ENCODE measurements at regions not wholly inside any gene's neighbourhood (a gene's known extent, or its start where the extent isn't known, plus 50 kb on each side); places are given as distances from the start of the nearest gene placed in this dataset.
"Not testable (repeated sequence)": the region's sequence is repeated elsewhere in the genome, so short reads cannot be mapped to it uniquely, and the experiment has no call there.

DNA sequence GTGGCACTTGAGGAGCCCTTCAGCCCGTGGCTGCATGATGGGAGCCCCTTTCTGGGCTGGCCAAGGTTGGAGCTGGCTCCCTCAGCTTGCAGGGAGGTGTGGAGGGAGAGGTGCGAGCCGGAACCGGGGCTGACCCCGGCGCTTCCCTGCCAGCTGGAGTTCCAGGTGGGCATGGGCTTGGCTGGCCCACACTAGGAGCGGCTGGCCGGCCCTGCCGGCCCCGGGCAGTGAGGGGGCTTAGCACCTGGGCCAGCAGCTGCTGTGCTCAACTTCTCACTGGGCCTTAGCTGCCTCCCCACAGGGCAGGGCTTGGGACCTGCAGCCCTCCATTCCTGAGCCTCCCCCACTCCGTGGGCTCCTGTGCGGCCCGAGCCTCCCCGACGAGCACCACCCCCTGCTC is 76.4 kb upstream of the FRG2C start:
- H3K36me3 ChIP-seq (ENCODE audit: control insufficient read depth in 2 of 2, insufficient read depth in 2 of 2, low read length in 1 of 2); RAD21 ChIA-PET (ENCODE audit: unreplicated experiment); SMC1A ChIA-PET (ENCODE audit: uncharacterized antibody, unreplicated experiment); H3K4me3 ChIP-seq; H3K4me1 ChIP-seq (ENCODE audit: control insufficient read depth, insufficient read depth, low read length); H3K9ac ChIP-seq (ENCODE audit: control insufficient read depth, insufficient read depth, low read length); ATAC-seq; FAIRE-seq; H3K9me3 ChIP-seq (replicated peaks; ENCODE audit: control insufficient read depth, insufficient read depth, low read length); H2AFZ ChIP-seq (ENCODE audit: control insufficient read depth, low read depth, low read length); DNase-seq (ENCODE audit: low read depth, low spot score); POLR2A ChIA-PET; H4K20me1 ChIP-seq (ENCODE audit: control insufficient read depth, insufficient read depth); CTCF ChIA-PET; intact Hi-C loops (cut with micrococcal nuclease; ENCODE audit: unreplicated experiment); BruUV-seq (replicated peaks); H3K79me2 ChIP-seq (ENCODE audit: control insufficient read depth, insufficient read depth, low read length); H3K4me2 ChIP-seq (ENCODE audit: control insufficient read depth, insufficient read depth); H3K27ac ChIP-seq (ENCODE audit: control insufficient read depth, insufficient read depth); in situ Hi-C loops (cut with MboI); H3K27me3 ChIP-seq (replicated peaks in 1 of 2; ENCODE audit: control insufficient read depth in 2 of 2, insufficient read depth in 2 of 2, low read length in 1 of 2): not testable (repeated sequence)
- 67% methylated on average over 15 of the region's 15 CpGs for WGBS (ENCODE audit: insufficient coverage, insufficient replicate concordance, low lambda C conversion rate, missing lambda C conversion rate)

DNA sequence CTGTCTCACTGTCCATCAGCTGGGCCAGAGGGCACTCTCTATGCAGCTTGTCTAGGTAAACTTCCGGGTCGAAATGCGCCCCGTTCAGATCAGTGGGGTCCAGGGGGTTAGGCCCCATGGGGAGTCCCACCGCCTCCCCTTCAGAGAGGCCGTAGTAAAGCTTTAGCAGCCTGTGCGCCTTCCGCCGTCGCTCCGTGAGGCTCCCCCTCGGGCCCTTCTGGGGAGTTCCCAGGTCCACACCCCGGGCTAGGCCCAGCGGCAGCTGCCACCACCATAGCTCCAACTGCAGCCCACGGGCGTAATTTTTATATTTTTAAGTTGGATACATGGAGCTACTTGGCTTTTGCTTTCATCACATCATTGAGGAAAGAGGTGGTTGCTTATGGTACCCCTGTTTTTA is 73.7 kb upstream of the FRG2C start:
- H3K9me3 ChIP-seq (replicated peaks; ENCODE audit: control insufficient read depth, insufficient read depth, low read length); H3K27ac ChIP-seq (ENCODE audit: control insufficient read depth, insufficient read depth); H3K9ac ChIP-seq (ENCODE audit: control insufficient read depth, insufficient read depth, low read length); BruUV-seq (replicated peaks); CTCF ChIA-PET; H3K4me2 ChIP-seq (ENCODE audit: control insufficient read depth, insufficient read depth); ATAC-seq; intact Hi-C loops (cut with micrococcal nuclease; ENCODE audit: unreplicated experiment); in situ Hi-C loops (cut with MboI); FAIRE-seq; RAD21 ChIA-PET (ENCODE audit: unreplicated experiment); H3K4me3 ChIP-seq; H2AFZ ChIP-seq (ENCODE audit: control insufficient read depth, low read depth, low read length); H3K79me2 ChIP-seq (ENCODE audit: control insufficient read depth, insufficient read depth, low read length); H3K4me1 ChIP-seq (ENCODE audit: control insufficient read depth, insufficient read depth, low read length); DNase-seq (ENCODE audit: low read depth, low spot score); H4K20me1 ChIP-seq (ENCODE audit: control insufficient read depth, insufficient read depth); POLR2A ChIA-PET; H3K27me3 ChIP-seq (replicated peaks in 1 of 2; ENCODE audit: control insufficient read depth in 2 of 2, insufficient read depth in 2 of 2, low read length in 1 of 2); SMC1A ChIA-PET (ENCODE audit: uncharacterized antibody, unreplicated experiment); H3K36me3 ChIP-seq (ENCODE audit: control insufficient read depth in 2 of 2, insufficient read depth in 2 of 2, low read length in 1 of 2): not testable (repeated sequence)
- 33% methylated on average over 14 of the region's 16 CpGs for WGBS (ENCODE audit: insufficient coverage, insufficient replicate concordance, low lambda C conversion rate, missing lambda C conversion rate)

Measured in GM12878 (cell line).